ENCODE measurements at regions not wholly inside any gene's neighbourhood (a gene's known extent, or its start where the extent isn't known, plus 50 kb on each side); places are given as distances from the start of the nearest gene placed in this dataset.

- DNase-seq (ENCODE audit: low spot score), result no peak
Measured at GRCh38 chr14:80146941-80147340, 64.4 kb downstream of the DIO2 start.

GRCh38 chr14:80136358-80136757, 74.9 kb downstream of the DIO2 start:
- no peak for DNase-seq (ENCODE audit: low spot score)

GRCh38 chr14:80135305-80136088, 75.8 kb downstream of the DIO2 start:
- DNase-seq (ENCODE audit: low spot score), result no peak

GRCh38 chr14:80134321-80134720, 77.0 kb downstream of the DIO2 start:
- no peak for DNase-seq (ENCODE audit: low spot score)

- DNase-seq (ENCODE audit: low spot score), result no peak
Measured at GRCh38 chr14:80133457-80133856, 77.8 kb downstream of the DIO2 start.

GRCh38 chr14:80127466-80127865, 83.8 kb downstream of the DIO2 start:
- DNase-seq (ENCODE audit: low spot score), result no peak

GRCh38 chr14:80124794-80125193, 86.5 kb downstream of the DIO2 start:
- DNase-seq (ENCODE audit: low spot score), result no peak

- DNase-seq (ENCODE audit: low spot score), result no peak
Measured at GRCh38 chr14:80117876-80118275, 93.4 kb downstream of the DIO2 start.

GRCh38 chr14:80116157-80116556, 95.1 kb downstream of the DIO2 start:
- DNase-seq (ENCODE audit: low spot score), result no peak

GRCh38 chr14:80110721-80111120, 100.6 kb downstream of the DIO2 start:
- no peak for DNase-seq (ENCODE audit: low spot score)

GRCh38 chr14:80109055-80109454, 102.2 kb downstream of the DIO2 start:
- DNase-seq (ENCODE audit: low spot score), result no peak

GRCh38 chr14:80108430-80108829, 102.9 kb downstream of the DIO2 start:
- DNase-seq (ENCODE audit: low spot score), result no peak

GRCh38 chr14:80105488-80105994, 105.8 kb downstream of the DIO2 start:
- DNase-seq (ENCODE audit: low spot score), result no peak

GRCh38 chr14:80101835-80102234, 109.5 kb downstream of the DIO2 start:
- no peak for DNase-seq (ENCODE audit: low spot score)

- peak; percentile 58 for DNase-seq (ENCODE audit: low spot score)
Measured at GRCh38 chr14:80100681-80101080, 110.6 kb downstream of the DIO2 start.

GRCh38 chr14:80095623-80096022, 115.7 kb downstream of the DIO2 start:
- no peak for DNase-seq (ENCODE audit: low spot score)

- DNase-seq (ENCODE audit: low spot score), result no peak
Measured at GRCh38 chr14:80087411-80087810, 123.9 kb downstream of the DIO2 start.

GRCh38 chr14:80084196-80084595, 127.1 kb downstream of the DIO2 start:
- no peak for DNase-seq (ENCODE audit: low spot score)

- DNase-seq (ENCODE audit: low spot score), result peak; percentile 52
Measured at GRCh38 chr14:80080601-80081000, 130.7 kb downstream of the DIO2 start.

GRCh38 chr14:80078501-80078900, 132.8 kb downstream of the DIO2 start:
- DNase-seq (ENCODE audit: low spot score), result peak; percentile 50

- no peak for DNase-seq (ENCODE audit: low spot score)
Measured at GRCh38 chr14:80077262-80077661, 134.0 kb downstream of the DIO2 start.

GRCh38 chr14:80074900-80075574, 136.3 kb downstream of the DIO2 start:
- no peak for DNase-seq (ENCODE audit: low spot score)

- DNase-seq (ENCODE audit: low spot score), result no peak
Measured at GRCh38 chr14:80059041-80059440, 152.3 kb downstream of the DIO2 start.

- no peak for DNase-seq (ENCODE audit: low spot score)
Measured at GRCh38 chr14:80056497-80056801, 154.9 kb downstream of the DIO2 start.
